ENCODE measurements at regions not wholly inside any gene's neighbourhood (a gene's known extent, or its start where the extent isn't known, plus 50 kb on each side); places are given as distances from the start of the nearest gene placed in this dataset.

GRCh38 chr1:29967261-29967660 is 730.9 kb downstream of the PTPRU start:
- Histone ChIP-seq H3K79me2 (ENCODE audit: insufficient read depth, low read length) (no peaks in the 10 kb centered on the region), H3K9ac (ENCODE audit: low read depth, low read length, poor library complexity, severe bottlenecking) (no peak overlapping the region), H3K4me3 (ENCODE audit: low read length, poor library complexity, severe bottlenecking) (no peak overlapping the region), H3K27me3 (ENCODE audit: insufficient read depth, low read length, poor library complexity, severe bottlenecking) (no peaks in the 10 kb centered on the region), H3K9me3 (ENCODE audit: insufficient read depth, low read depth, low read length) (0 out of 2 replicates have a peak, but pooled peaks cover 5% of the 10 kb centered on the region), H3K4me1 (ENCODE audit: insufficient read depth, low read length, poor library complexity, severe bottlenecking) (no peaks in the 10 kb centered on the region), H2AFZ (ENCODE audit: low read length) (no peak overlapping the region), H3K36me3 (ENCODE audit: insufficient read depth, low read length) (no peaks in the 10 kb centered on the region), H3K4me2 (ENCODE audit: low read depth, low read length, poor library complexity, severe bottlenecking) (no peak overlapping the region), H3K9me2 (replicated peaks; ENCODE audit: low read depth, low read length) (no peaks in the 10 kb centered on the region), H4K20me1 (ENCODE audit: insufficient read depth, low read length, poor library complexity, severe bottlenecking) (no peaks in the 10 kb centered on the region), H3F3A (ENCODE audit: low read depth) (no peaks in the 10 kb centered on the region)
- TF ChIP-seq CTCF (conservative IDR thresholded peaks at IDR 0.05; ENCODE audit: low read length), result no peak
- TF ChIP-seq EZH2phosphoT487 (IDR thresholded peaks at IDR 0.05; ENCODE audit: borderline replicate concordance), result no peak

- TF ChIP-seq EZH2phosphoT487 (IDR thresholded peaks at IDR 0.05; ENCODE audit: borderline replicate concordance) (no peak), CTCF (conservative IDR thresholded peaks at IDR 0.05; ENCODE audit: low read length) (no peak)
- H3K79me2 ChIP-seq (ENCODE audit: insufficient read depth, low read length), result no peaks in the 10 kb centered on the region
- H3F3A ChIP-seq (ENCODE audit: low read depth), result no peaks in the 10 kb centered on the region
- H3K9me2 ChIP-seq (replicated peaks; ENCODE audit: low read depth, low read length), result no peaks in the 10 kb centered on the region
- H3K4me1 ChIP-seq (ENCODE audit: insufficient read depth, low read length, poor library complexity, severe bottlenecking), result no peaks in the 10 kb centered on the region
- H2AFZ ChIP-seq (ENCODE audit: low read length), result no peak overlapping the region
- H3K4me2 ChIP-seq (ENCODE audit: low read depth, low read length, poor library complexity, severe bottlenecking), result no peak overlapping the region
- H3K9ac ChIP-seq (ENCODE audit: low read depth, low read length, poor library complexity, severe bottlenecking), result no peak overlapping the region
- no peaks in the 10 kb centered on the region for H3K27me3 ChIP-seq (ENCODE audit: insufficient read depth, low read length, poor library complexity, severe bottlenecking)
- no peaks in the 10 kb centered on the region for H3K36me3 ChIP-seq (ENCODE audit: insufficient read depth, low read length)
- H3K4me3 ChIP-seq (ENCODE audit: low read length, poor library complexity, severe bottlenecking), result no peak overlapping the region
- H3K9me3 ChIP-seq (ENCODE audit: insufficient read depth, low read depth, low read length), result 0 out of 2 replicates have a peak, but pooled peaks cover 5% of the 10 kb centered on the region
- H4K20me1 ChIP-seq (ENCODE audit: insufficient read depth, low read length, poor library complexity, severe bottlenecking), result no peaks in the 10 kb centered on the region
These were observed 730.3 kb downstream of the PTPRU start for GRCh38 chr1:29966526-29967045.

- no peak overlapping the region for H3K4me3 ChIP-seq (ENCODE audit: low read length, poor library complexity, severe bottlenecking)
- no peaks in the 10 kb centered on the region for H3K27me3 ChIP-seq (ENCODE audit: insufficient read depth, low read length, poor library complexity, severe bottlenecking)
- H3K9me2 ChIP-seq (replicated peaks; ENCODE audit: low read depth, low read length), result no peaks in the 10 kb centered on the region
- no peaks in the 10 kb centered on the region for H3K79me2 ChIP-seq (ENCODE audit: insufficient read depth, low read length)
- no peaks in the 10 kb centered on the region for H4K20me1 ChIP-seq (ENCODE audit: insufficient read depth, low read length, poor library complexity, severe bottlenecking)
- H3F3A ChIP-seq (ENCODE audit: low read depth), result no peaks in the 10 kb centered on the region
- no peaks in the 10 kb centered on the region for H3K4me1 ChIP-seq (ENCODE audit: insufficient read depth, low read length, poor library complexity, severe bottlenecking)
- H3K36me3 ChIP-seq (ENCODE audit: insufficient read depth, low read length), result no peaks in the 10 kb centered on the region
- 0 out of 2 replicates have a peak, but pooled peaks cover 5% of the 10 kb centered on the region for H3K9me3 ChIP-seq (ENCODE audit: insufficient read depth, low read depth, low read length)
- H3K4me2 ChIP-seq (ENCODE audit: low read depth, low read length, poor library complexity, severe bottlenecking), result no peak overlapping the region
- H3K9ac ChIP-seq (ENCODE audit: low read depth, low read length, poor library complexity, severe bottlenecking), result no peak overlapping the region
- no peak overlapping the region for H2AFZ ChIP-seq (ENCODE audit: low read length)
- TF ChIP-seq CTCF (conservative IDR thresholded peaks at IDR 0.05; ENCODE audit: low read length) (no peak), EZH2phosphoT487 (IDR thresholded peaks at IDR 0.05; ENCODE audit: borderline replicate concordance) (no peak)
These were observed 728.6 kb downstream of the PTPRU start for GRCh38 chr1:29964718-29965533.
